GM12873 (cell line): ENCODE measurements at regions not wholly inside any gene's neighbourhood (a gene's known extent, or its start where the extent isn't known, plus 50 kb on each side); places are given as distances from the start of the nearest gene placed in this dataset.
A peak's percentile ranks its signal among the peaks of the same experiment; 100 is the strongest.

Experiments
- CTCF ChIP-seq: IDR thresholded peaks from 2 replicates; pipeline ENCODE4 v1.5.1; 2012; ENCODE audit warnings: low read depth, mild to moderate bottlenecking, moderate library complexity, low read length, control low read depth; ENCODE audit not compliant: insufficient read depth; ENCODE audit errors: missing control alignments

DNA sequence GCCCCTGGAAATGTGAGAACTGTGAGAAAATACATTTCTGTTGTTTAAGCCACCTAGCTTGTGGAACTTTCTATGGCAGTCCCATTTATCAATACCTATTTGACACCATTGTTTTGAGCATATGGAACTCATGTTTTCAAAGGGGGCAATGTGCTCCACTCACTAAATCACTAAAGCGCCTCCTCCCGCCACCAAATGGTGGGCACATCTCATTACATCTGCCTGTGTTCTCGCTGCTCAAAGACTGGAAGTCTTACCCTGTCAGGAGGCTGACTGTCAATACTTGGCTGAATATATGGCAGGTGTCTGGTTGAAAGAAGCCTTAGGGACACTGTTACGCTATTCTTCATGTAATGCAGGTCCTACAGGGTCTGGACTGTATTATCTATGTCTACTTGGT is 767.7 kb downstream of the TSN start:
- peak; percentile 5 for TF ChIP-seq CTCF

DNA sequence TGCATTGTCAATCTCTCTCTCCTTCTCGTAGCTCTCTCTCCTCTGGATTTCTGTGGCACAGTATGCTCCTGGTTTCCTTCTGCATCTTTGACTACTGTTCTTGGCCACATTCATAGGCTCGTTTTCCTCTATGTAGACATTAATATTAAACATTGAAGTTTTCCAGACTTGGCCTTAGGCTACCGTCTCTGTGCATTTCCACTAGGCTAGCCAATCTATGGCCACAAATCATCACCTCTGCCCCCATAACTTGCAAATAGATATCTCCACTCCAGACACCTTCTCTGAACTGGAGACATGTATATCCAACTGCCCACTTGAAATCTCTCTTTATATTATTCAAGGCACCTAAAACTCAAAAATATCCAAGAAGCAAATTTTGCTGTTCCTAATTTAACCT is 768.5 kb downstream of the TSN start:
- TF ChIP-seq CTCF = no peak

GRCh38 chr2:122525336-122525735 is 769.9 kb downstream of the TSN start:
- no peak for TF ChIP-seq CTCF

DNA sequence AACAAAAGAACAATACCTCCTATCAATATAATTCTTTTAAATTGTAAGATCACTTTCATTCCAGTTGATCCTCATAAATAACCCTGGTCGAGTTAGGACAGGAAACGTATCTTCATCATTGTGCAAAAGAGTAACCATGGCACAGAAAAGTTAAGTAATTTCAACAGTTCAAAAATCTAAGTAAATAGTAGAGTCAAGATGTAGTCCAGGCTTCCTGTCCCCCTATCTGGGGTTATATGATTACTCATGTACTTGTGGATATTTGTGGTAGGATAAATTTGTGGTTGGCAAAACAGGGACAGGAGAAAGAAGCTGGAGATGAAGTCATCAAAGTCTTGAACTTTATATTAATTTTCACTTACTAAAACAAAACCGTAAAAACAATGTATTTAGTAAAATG is 772.6 kb downstream of the TSN start:
- TF ChIP-seq CTCF = no peak

DNA sequence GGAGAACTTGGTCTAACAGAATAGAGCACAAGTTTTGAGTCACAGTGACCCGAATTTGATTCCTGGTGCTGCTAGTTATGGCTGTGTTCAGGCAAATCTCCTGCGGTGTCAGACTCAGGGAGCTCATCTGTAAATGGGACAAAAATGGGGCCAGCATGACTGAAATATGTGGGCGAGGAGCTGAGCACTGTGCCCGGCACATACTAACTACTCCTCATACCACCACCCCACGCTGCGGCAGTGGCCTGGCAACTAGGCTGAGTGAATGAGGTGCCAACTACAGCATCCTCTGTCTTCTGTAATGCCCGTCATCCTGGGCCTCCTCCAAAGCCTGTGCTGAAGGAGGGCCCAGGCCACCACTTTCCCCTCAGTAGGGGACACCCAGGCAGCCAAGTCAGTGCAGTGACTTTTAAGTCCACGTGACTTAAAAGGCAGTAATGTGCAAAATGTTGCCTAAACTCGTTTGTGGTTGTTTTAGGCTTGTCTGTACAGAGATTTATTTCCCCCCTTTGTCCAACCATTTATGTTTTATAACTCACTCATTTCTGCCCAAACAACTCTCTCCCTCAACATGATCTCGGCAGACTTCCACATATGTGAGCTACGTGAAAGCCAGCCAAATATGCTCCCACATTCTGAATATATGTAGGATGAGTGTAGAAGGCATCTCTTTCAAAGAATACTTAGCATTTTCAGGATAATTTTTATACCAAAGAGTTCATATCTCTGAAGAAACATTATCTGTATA is 773.7 kb downstream of the TSN start:
- TF ChIP-seq CTCF = no peak

DNA sequence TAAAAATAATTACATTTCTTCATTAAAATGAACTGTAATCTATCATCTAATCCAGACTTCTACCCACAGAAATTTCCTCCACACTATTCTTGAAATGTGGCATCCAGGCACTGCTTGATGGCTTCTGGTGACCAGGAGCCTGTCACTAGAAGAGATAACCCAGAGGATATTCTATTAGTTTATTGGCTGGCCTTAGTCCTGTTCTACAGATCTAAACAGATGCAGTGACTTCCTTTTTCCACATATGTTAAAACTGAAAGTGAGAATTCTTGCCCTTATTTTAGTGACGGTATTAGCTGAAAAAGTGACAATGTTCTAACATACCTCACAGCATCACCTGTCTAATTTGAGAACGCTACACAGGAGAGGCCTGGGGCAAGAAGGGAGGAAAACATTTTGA is 775.4 kb downstream of the TSN start:
- no peak for TF ChIP-seq CTCF

DNA sequence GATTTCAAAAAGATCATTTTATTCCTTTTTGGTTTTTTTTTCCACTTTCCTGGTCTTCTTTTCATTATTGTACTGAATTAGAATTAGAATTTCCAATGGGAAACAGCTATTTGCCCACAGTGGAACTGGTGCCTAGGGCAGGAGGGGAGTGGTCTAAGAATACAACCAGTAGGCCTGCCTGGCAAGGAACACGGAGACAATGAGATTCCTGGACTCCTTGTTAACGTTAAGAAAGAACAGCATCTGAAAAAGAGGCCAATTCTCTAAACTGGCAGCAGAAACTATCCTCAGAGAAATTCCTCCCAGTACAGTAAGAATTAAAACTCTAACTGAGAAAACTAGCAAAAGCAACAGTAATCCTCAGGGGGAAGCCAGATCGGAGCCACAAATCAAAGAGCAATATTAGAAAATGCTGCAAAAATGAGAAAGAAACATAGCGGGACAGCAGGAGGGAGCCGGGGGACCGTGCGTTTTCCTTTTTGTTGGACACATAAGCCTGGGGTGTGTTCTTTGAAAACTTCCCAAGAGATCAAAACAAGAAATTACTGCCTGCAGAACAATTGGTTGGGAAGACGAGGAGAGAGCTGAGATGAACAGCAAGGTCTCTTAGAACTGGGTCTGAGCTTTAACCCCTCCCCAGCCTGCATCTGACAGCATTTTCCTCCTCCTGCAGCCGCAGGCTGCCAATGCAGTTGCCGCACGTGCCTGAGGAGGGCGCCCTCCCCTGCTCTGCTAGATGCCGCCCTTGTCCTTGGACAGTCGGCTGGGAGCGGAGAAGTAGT is 776.0 kb downstream of the TSN start:
- peak; percentile 26 for TF ChIP-seq CTCF
